CD1c-positive myeloid dendritic cell (primary cell): ENCODE measurements at regions not wholly inside any gene's neighbourhood (a gene's known extent, or its start where the extent isn't known, plus 50 kb on each side); places are given as distances from the start of the nearest gene placed in this dataset.
"Not testable (repeated sequence)": the region's sequence is repeated elsewhere in the genome, so short reads cannot be mapped to it uniquely, and the experiment has no call there.

Experiments used
- DNase-seq: peaks from one replicate; pipeline ENCODE4 v3.0.0-alpha.2; 2016; ENCODE audit errors: extremely low spot score

GRCh38 chr1:90824551-90824950 is 107.4 kb upstream of the BARHL2 start:
- no peak for DNase-seq

DNA sequence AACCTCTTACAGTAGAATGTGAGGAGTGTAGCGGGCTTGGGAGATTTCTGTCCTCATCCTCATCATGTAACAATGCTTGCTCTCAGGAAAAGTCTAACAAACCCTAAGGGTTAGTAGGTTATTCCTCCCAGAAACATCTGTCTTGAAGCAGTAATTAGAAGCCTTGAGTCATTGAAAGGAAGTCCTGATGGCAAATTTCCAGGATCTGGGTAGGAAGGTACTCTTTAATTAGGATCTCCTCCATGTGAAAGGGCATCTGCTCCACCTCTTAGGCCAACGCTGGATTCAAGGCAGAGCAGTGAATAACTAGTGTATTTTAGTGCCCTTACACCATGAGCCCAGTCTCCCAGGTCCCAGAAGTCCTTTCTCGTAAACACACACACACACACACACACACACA is 106.6 kb upstream of the BARHL2 start:
- no peak for DNase-seq

- DNase-seq, result no peak
These were observed 104.8 kb upstream of the BARHL2 start for GRCh38 chr1:90821788-90822359.

GRCh38 chr1:90821152-90821787 is 104.2 kb upstream of the BARHL2 start:
- DNase-seq, result no peak

GRCh38 chr1:90820745-90821144 is 103.6 kb upstream of the BARHL2 start:
- DNase-seq, result no peak

GRCh38 chr1:90817399-90817798 is 100.3 kb upstream of the BARHL2 start:
- DNase-seq, result no peak

DNA sequence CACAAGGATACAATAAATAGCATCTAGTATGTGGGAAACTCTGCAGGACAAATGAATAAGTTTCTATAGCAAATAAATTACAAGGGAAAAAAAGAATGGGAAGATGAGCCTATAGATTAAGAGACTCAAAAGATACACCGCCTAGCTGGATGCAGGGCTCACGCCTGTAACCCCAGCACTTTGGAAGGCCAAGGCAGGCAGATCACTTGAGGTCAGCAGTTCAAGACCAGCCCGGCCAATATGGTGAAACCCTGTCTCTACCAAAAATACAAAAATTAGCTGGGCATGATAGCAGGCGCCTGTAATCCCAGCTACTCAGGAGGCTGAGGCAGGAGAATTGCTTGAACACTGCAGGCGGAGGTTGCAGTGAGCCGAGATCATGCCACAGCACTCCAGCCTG is 95.1 kb upstream of the BARHL2 start:
- DNase-seq, result not testable (repeated sequence)

- DNase-seq, result not testable (repeated sequence)
These were observed 94.4 kb upstream of the BARHL2 start for GRCh38 chr1:90811444-90811950.

- DNase-seq, result no peak
These were observed 93.6 kb upstream of the BARHL2 start for GRCh38 chr1:90810681-90811080.

DNA sequence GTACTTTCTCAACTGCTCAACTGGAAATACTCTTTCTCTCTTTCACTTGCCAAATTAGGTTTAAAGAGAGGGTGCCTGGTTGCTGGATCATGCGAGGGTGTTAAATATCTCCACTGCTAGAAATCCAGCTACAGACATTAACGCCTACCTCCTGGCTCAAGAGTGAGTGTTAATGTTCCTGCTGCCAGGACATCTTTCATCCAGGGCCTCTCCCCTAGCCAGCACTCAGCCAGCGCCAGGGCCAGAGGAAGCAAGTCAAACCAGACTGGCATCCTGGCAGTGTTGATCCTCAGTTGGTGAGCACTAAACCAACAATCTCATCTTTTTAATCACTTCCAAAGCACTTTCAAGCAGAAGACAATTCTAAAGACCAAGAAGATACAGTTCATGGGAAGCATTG is 92.9 kb upstream of the BARHL2 start:
- no peak for DNase-seq

- DNase-seq, result no peak
These were observed 92.0 kb upstream of the BARHL2 start for GRCh38 chr1:90809093-90809492.

DNA sequence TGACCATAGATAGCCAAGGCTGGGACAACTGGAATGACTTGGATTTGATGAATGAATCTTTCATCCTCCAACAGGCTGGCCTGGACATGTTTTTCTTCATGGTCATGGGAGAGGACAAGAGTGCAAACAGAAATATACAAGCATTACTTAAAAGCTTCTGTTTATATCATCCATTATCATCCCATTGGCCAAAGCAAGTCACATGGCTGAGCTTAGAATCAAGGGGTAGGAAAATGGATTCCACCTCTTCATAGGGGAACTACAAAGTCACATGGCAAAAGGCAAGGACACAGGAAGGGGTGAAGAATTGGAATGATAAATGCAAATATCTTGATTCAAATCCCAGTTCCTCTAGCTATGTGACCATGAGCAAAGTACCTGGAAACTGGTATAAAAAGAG is 90.2 kb upstream of the BARHL2 start:
- no peak for DNase-seq

DNA sequence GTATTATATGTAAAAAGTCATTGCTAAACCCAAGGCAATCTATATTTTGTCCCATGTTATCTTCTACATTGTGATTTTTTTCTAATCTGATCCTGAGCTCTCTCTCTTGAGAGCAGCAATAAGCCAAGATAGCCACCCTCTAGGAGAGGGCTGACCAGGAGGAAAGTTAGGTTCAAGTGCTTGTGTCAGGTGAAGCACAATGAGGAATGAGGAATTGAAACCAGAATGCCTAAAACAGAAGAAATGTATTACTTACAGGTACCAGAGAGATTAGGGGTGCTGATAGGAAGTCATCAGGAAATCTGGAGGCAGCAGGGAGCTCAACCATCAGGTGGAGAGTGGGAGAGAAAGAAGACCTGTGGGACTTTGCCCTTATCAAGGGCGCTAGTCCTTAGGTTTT is 85.5 kb upstream of the BARHL2 start:
- no peak for DNase-seq

- DNase-seq, result no peak
These were observed 83.1 kb upstream of the BARHL2 start for GRCh38 chr1:90800012-90800717.

- DNase-seq, result no peak
These were observed 82.2 kb upstream of the BARHL2 start for GRCh38 chr1:90799326-90799725.

DNA sequence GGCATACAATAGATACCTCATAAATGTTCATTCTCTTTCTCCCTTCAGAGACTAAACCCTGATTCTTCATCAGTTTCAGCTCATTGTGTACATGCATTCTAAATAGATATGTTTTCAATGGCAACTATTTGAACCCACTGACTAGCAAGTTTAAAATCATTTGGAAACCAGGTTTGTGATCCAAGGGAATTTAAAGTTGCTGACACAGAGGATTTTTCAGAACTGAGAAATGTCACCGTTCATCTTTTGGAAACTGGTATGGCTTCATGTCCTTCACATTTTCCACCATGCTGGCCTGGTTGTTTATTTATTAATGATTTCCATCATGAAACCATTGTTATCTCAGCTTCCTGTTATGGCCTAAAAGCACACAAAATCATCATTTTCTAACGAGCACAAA is 81.8 kb upstream of the BARHL2 start:
- no peak for DNase-seq

DNA sequence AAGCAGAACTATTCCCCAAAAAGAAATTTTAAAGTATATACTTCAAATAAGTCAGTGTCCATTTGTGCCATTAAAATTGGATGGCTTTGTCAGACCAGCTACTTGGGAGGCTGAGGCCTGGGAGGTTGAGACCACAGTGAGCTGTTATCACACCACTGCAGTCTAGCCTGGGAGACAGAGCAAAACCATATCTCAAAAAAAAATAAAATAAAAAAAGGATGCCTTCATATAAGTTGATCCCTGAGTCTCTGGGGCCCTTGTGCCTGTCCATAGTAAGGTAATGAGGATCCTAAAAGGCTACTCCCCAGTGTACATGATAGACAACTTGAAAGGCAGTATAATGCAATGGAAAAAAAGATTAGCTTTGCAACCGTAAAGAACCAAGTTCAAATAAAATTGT is 81.2 kb upstream of the BARHL2 start:
- DNase-seq, result no peak

- no peak for DNase-seq
These were observed 78.3 kb upstream of the BARHL2 start for GRCh38 chr1:90795431-90795830.

DNA sequence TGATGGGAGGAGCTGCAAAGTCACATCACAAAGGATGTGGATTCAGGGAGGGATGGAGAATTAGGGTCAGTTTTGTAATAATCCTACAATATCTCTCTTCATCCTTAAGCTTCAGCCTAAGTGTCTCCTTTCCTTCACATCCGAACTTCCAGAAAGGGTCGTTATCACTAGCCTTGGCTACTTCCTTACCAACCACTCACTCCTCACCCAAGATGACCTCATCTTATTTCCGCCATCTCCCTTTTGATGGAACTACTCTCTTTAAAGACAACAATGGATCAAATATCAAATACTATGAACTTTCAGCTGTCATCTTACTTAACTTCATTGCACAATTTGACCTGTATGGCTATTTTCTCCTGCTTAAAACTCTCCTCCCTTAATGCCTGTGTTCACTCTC is 69.6 kb upstream of the BARHL2 start:
- no peak for DNase-seq

DNA sequence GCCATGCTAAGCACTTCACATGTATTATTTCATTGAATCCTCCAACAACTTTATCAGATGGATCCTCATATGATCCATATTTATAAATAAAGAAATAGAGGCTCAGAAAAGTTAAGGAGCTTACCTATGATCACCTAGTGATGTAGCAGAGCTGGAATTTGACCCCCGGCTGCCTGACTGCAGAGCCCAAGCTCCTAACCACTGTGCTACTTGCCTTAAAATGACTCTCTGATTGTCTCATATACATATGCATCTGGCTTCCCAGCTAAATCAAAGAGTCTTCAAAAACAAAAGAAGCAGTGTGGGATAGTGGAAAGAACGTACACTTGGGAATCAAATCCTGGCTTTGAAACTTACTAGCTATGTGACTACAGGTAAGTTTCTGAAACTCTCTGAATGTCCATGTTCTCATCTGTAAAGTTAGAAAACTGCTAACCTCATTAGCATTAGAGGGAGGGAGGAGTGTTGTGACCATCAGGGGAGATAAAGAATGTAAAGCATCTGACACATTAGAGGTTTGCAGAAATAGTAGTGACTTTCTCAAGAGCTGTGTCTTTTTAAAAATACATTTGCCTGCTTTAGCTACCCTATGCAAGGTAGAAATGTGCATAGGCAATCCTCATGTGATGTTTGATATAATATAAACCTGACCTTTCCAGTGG is 67.2 kb upstream of the BARHL2 start:
- DNase-seq, result no peak

- DNase-seq, result no peak
These were observed 66.1 kb upstream of the BARHL2 start for GRCh38 chr1:90783181-90783580.

- DNase-seq, result no peak
These were observed 64.9 kb upstream of the BARHL2 start for GRCh38 chr1:90782046-90782445.

GRCh38 chr1:90781534-90781933 is 64.4 kb upstream of the BARHL2 start:
- DNase-seq, result no peak
